Activated CD4-positive, alpha-beta T cell treated with anti-CD3 and anti-CD28 coated beads, Interleukin-2, amount 50 U/mL, for 24 hours (primary cell): ENCODE measurements at regions not wholly inside any gene's neighbourhood (a gene's known extent, or its start where the extent isn't known, plus 50 kb on each side); places are given as distances from the start of the nearest gene placed in this dataset.

Experiments used
- DNase-seq, 2 donors: peaks; one replicate each; pipeline ENCODE4 v3.0.0-alpha.2; 2020; ENCODE audit warnings: low read depth in 1 of 2, low spot score in 1 of 2

DNA sequence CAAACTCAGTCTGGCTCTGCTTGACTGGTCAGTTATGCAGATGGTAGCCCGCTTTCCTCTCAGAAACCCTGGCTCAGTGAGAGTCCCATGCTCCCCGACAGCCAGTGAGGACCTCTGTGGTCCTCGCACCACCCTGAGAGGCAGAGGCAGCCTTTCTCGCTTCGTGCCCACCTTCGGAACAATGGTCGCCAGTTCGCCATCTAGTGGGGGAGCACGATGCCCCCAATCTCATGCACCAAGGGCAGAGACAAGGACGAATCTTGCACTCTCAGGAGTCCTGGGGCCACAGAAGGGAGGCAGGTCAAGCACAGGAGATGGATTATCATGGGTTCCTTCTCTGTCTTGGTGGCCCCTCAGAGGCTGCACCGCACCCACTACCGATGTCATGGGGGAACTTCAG, 75.2 kb downstream of the RHCG start:
- DNase-seq, result no peak

DNA sequence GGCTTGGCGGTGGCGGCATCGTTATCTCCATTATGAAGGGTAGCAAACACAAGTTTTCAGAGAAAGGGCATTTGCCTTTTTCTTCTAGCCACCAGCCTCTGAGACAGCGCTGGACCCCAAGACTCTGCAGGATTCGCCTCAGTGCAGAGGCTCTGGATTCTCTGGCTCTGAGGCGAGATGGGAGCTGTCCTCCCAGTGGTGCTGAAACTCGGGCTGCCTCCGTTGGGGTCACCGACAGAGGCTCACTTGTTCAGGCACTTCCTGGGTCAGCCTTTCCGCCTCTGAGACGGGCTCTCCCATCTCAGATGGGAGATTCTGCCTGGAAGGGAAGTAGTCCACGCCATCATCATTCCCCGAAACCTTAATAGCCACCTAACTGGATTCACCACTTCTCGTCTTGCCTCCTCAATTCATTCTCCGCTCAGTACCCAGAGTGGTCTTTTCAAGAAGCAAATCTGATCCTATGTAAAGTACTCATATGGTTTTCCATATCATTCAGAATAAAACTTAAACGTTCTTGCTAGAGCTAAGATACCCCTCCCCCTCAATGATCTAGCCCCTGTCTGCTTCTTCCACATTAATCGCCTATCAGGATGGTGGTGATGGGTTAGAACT, 76.9 kb downstream of the RHCG start:
- no peak for DNase-seq

DNA sequence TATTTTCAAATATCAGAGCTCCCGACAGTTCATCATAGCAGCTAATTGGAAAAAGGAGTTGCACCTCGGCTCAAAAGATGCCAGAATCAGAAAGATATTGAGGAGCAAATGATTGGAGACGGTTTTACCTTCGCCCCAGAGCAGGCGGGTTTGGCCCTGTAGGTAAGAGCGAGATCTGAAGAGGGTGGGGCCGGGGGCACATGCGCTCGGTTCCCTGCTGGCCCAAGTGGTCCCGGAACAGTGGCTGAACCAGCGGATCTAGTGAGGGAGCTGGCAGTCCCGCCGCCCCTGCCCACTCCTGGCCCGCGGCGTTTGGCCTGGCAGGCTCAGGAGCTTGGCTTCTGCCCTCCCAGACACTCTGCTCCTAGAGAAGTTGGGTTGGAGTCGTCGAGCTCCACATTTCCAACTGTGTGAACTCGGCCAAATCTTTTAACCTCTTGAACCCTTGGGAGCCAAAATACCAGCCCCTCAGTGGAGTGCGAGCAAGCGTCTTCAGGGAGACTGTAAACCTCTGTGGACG, 79.1 kb downstream of the RHCG start:
- no peak for DNase-seq

DNA sequence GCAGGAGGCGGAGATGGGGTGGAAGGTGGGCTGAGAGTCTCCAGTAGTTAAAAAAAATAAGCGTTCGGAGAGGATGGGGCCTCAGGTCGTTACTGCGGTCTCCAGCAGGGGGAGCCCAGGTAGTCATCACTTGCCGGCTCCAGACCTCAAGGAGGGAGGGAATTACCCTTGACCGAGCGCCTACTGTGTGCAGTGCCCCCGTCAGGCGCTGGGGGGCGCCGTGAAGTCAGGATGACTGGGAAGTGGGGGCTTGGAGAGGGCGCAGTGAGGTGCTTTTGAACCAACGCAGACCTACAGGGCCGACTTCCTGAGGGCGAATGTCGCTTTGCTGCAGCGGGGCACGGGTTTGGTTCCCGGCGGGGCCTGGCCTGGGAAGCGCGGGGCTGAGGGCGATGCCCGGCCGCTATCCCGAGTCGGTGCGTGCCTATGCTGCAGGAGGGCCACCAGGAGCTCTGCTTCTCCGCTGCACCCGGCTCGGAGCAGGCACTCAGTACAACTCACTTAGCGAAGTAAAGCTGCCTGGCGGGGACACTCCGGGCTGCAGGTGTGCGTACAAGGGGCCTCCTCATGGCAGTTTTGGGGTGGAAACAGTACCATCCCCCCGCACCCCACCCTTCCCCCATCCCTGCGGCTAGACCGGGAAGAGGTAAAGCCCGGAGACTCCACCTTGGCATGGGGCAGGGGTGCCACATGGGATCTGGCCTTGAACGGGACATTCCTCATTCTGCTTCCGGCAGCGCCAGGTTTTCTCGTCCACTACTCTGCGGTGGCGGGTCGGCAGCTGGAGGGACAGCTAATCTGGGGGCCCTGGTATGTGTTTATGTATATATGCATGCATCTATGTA, 79.8 kb downstream of the RHCG start:
- peak; percentile 44 to 59 for DNase-seq

DNA sequence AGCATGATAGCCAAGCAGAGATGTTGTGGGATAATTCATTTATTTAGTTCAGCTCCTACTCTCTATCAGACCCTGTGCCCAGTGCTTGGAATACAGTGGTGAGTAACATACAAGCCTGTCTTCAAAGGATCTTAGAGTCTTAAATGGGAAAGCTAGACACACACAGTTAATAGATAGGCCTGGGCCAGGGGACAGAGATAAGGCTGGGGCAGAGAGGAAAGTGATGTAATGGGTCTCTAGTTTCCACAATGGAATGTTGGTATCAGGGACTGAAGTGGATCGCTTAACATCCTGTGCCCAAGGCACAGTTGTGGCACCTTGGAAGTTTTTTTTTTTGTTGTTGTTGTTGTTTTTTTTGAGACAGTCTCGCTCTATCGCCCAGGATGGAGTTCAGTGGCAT, 79.9 kb upstream of the POLG start:
- DNase-seq, result no peak

DNA sequence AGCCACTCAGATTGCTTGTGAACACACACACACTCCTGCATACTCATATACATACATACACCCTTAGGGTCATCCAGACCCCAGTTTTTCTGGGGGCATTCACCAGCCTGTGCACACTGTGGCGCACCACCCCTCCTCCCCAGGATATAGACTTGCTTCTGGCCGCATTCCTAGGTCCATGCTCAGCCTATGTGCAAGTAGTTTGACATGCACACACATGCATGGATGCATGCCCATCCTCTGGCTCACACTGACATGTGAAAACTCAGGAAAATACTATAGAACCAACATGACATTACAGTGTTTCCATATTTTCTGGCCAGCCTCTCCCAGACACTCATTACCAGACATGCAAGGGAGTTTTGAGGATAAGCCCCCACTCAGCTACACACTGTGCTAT, 79.3 kb upstream of the POLG start:
- no peak for DNase-seq

DNA sequence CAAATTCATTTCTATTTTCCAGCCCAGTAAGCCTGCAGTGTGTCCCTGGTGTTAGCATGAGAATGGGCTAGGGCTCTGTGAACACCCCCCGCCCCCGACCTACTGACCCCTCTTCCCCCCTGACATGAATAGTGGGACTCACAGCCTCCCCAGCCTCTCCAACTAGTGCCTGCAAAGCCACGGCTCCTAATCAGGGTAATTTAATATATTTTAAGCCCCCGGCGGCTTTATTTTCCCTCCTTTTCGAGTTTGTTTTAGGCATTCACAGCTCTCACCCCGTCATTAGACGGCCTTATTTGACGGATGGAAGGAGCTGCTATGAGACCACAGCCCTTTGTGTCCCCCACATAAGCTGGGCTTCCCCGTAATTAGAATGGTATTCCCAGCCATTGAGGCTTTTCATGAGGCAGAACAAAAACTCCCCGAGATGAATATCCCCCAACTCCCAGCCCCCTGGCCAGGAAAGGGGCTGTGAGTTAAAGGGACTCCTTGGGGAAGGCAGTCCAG, 78.3 kb upstream of the POLG start:
- DNase-seq, result no peak

DNA sequence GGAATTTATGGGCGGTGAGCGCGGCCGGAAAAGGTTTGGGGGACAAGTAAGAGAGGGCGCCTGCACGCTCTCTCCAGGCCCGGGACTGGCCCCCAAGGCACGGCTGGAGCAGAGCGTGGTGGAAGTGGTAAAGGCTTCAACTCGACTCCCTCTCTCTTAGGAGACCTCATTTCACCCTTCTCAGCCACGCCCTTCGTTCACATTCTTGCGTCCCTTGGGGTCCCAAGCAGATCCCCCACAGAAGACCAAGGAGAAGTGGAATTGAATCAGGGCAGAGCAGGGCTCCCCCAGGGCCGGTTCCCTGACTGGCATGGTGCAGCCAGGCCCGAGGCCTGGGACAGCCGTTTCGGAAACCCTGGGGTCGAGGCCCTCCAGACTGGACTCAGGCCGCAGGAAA, 75.4 kb upstream of the POLG start:
- no peak for DNase-seq

DNA sequence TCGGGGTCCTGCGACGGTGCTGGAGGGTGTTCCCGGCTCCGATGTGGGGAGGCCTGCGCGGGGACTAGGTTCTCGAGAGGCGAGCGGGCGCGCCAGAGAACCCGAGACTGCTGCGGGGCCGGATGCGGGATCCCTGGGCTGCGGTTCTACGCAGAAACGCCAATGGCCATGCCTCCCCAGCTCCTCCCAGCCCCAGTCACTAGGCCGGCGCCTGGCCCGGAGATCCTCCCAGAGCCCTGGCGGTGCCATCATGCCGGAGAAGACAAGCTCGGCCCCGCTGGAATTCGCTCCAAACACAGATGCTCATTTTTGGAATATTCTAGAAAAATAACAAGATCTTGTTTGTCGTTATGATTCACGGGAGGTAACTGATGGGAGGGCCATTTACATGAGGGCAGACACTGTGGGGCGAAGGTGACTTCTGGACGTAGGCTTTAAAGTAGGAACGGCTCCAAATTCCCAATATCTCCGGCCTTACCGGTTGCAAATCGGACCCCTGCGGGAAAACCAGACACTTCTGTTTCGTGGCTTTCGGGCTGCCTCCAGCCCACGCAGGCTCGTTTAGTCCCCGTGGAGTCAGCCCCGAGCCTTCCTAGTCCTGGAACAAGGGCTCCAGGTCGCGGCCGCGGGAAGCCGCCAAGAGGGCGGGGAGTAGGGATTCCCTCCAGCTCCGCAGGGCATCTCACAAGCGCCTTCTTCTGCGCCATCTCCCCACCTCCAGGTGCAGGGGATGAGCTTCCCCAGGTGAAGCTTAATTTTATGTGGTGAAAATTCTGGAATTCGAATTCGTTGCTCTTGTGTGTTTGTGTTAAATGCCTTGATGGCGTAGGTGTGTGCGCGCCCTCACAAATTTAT, 74.8 kb upstream of the POLG start:
- no peak for DNase-seq

DNA sequence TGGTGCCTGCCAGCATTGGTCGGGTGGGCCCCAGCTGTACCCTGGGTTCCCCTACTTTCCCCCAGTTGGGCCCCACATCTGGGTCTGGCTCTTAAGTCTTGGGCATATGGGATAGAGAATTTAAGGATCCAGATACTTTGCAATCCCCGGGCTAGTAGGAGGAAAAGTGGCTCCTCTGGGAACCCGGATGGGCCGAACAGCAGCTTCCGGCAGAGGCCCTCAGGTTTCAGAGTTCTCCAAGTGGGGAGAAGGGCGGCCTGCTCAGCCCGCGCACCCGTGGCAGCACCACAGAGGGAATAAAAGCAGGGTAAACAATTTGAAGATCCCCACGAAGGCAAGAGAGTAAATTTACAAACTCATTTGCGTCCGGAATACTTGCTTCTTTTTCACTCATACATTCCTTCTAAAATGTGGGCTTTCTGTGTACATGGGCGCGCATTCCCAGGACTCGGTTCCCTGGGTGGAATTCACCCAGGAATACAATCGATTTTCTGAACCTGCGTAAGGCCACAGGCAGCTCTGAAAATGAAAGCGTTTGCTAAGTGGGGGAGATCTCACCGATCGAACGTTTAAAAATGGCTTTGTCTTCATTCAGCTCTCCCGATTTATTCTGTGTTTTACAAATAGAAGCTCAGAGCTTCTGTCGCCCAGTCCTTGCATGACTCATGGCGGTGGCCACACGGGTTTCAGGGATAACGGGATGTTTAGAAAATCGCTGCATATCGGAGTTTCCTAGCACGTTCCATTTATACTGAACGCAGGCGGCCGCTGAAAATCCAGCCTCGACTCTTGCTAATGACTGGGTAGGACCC, 74.0 kb upstream of the POLG start:
- DNase-seq, result no peak

DNA sequence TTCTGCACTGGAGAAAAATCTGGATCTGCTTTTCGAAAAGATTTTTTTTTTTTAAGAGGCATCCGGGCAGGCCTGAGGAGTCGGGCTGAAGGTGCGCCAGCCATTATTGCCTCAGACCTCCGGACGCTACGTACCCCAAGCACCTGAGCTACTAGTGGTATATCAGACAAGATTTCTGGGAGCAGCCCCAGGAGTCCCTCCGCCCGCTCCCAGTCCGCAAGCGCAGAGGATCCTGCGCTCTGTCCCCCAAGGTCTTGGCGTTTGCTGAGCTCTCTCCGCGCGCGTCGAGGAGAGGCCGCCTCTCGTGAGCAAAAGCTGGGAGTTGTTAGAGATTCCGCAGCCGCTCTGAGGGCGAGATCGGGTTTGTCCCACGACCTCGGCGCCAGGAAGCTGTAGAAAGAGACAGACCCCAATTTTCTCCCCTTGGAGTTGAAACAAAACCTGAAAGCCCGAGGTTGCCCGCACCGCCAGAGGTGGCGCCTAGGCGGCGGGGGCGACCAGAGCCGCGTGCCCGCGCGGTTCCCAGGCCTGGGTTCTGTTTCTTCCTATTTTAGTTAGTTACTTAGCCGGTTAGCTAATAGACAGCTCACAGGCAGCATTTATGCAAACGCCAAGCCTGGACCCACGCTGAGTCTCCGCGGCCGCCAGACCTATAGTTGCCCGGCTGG, 72.5 kb upstream of the POLG start:
- no peak for DNase-seq

DNA sequence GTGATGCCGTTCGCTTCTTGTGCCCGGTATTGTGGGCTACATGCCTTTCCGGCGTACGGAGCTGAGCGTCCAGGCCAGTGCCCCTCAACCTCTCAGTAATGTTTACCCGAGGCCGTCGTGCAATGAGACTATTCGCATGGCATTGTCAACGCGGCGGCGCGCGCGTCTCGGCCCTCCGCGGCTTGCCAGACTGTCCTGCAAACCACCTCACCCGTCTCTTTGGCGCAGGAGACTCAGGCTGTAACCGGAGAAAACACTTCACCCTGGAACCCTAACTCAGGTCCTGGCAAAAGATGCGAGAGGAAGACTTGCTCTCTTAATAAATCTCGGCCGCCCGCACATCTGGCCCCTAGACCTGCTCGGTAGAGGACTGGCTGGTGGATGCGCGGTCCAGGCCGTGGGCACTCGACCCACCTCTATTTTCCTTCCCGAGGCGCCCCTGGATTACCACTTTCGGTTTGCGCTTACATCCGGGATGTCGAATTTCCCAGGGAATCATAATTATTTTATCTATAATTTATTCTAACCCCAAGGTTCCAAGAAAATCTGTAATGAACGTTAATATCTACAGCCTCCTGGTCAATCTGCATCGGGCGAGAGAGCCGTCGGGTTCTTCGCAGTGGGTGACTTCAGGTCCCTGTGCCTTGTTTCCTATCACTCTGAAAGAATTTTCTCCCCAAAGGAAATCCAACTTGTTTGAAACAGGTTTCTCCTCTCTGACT, 71.8 kb upstream of the POLG start:
- no peak for DNase-seq

DNA sequence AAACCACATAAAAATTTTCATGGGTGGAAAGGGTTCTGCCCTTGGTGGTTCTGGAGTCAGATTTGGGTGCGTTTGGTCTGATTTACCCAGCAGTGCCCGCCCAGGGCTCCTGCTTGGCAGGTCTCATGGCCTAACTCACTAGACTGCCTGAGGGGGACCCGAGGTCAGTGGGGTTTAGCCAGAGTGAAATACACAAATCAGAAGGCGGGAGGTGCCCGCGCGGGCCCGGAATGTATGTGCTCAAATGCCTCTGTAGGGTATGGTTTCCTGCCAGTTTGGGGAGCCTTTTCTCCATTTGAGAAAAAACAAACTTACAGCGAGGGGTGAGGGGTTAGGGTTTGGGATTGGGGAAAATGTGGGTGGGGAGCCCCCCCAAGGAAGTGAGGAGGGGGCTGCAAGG, 70.9 kb upstream of the POLG start:
- DNase-seq, result no peak

DNA sequence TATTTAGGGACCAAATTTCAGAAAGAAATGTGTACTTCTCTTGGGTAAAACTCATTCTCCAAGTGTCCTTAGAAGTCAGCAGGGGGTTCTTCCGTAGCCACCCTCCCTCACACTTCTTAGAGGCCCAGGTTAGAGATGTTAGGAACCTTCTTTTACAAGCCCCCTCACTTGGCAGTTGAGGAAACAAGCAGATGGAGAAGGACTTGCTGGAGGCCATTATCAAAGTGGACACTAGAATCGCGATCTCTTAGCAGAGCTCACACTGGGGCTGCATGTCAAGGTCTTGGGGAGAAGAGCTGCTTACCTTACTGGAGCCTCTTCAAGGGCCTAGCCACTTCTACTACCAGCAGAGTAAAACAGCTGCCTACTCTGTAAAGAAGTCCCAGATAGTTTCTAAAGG, 69.4 kb upstream of the POLG start:
- no peak for DNase-seq

DNA sequence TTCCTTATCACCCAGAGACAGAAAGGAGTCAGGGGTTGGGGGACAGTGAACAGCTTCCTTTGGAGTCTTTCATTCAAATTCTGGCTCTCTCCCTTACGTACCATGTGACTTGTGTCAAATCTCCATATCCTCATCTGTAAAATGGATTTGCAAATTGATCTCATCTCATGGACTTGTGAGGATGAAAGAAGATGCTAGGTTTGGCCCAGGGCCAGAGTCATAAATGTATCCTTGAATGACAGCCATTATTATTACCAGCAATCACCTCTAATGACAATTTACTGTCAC, 67.8 kb upstream of the POLG start:
- no peak for DNase-seq

DNA sequence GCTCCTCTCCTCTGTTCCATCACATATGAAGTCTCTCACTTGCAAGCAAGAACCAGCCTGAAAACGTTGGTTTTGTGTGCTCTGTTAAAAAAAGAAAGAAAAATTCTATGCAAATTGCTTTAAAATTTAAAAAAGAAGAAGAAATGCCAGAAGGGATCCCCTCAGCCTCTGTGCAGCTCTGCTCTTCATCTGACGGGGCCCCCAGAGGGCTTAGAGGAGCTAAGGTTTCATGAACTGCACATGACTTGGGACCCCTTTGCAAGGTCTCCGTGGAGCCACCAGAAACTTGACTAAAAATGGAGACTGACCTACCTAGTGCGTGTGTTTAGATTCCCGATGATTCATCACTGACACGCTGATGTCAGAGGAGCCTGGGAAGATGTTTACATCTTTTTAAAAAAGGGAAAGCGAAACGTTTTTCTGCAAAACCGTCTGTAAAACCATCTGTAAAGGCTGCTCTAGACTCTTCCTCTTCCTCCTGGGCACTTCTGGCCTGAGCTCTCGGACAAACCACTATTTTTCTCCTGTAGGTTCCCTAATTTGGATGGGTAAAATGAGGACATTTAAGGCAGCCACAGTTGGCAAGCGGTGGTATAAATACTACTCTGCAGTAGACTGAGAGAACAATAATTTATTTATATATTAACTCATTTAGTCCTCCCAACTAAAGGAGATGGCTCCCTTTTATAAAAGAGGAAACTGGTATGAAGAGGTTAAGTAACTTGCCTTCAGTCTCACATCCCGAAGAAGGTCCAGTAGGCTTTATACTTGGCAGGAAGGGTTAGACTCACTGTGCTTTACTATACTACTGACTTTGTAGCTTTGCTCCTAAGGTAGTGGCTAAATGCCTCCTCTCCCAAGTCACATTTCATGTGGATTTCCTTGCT, 67.2 kb upstream of the POLG start:
- DNase-seq, result no peak

DNA sequence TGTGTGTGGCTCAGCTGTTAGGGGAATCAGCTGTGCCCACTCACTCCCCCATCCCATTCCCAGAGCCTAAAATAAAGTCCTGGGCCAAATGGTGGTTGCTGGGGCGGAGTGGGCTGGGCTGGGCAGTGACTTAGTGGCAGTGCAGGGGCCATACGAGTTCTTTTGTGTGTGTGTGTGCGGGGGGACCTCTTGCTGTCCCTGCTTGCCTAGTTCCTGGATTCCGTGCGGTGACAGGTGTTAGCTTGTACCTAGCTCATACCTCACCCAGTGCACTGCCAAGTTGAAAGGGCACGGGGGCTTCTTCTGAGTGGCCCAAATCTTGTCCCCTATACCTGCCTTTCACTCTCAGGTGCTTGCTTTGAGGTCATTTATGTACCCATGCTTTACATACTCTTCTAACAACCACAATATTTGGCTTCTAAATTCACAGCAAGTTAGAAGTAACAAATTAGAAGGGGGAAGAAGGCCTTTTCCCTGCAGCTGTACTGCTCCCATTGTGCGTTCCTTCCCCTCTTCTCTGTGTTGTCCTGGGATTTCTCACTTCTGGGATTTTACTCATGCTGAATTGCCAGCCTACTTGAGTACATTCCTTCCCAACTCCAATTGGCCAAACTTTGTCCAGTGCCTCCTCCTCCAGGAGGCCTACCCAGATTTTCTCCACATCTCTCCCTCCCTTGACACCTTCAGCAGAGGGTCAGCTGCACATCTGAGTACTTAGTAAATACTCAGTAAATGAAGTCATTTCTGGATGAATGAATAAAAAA, 66.3 kb upstream of the POLG start:
- no peak for DNase-seq
